D721Med (cell line): ENCODE measurements at regions not wholly inside any gene's neighbourhood (a gene's known extent, or its start where the extent isn't known, plus 50 kb on each side); places are given as distances from the start of the nearest gene placed in this dataset.

Source experiments
- DNase-seq: peaks from one replicate; pipeline ENCODE4 v3.0.0; 2011; ENCODE audit warnings: low spot score; ENCODE audit not compliant: insufficient read length
- FAIRE-seq: peaks from 2 replicates; lab custom pipeline; 2011; peaks lifted over from hg19 to GRCh38; lab: Jason Lieb, UNC
- CTCF ChIP-seq: IDR thresholded peaks from 2 replicates; pipeline ENCODE4 v1.5.1; 2012; ENCODE audit warnings: mild to moderate bottlenecking, control low read depth; ENCODE audit not compliant: insufficient read depth; ENCODE audit errors: missing control alignments

GRCh38 chr20:22100686-22101085, 395.2 kb downstream of the PAX1 start:
- no peak for FAIRE-seq
- DNase-seq: no peak
- TF ChIP-seq CTCF: no peak

- TF ChIP-seq CTCF: no peak
- no peak for FAIRE-seq
- DNase-seq: no peak
Measured at GRCh38 chr20:22099348-22099747, 393.9 kb downstream of the PAX1 start.

- no peak for TF ChIP-seq CTCF
- FAIRE-seq (no peak), DNase-seq (no peak)
Measured at GRCh38 chr20:22098511-22098910, 393.0 kb downstream of the PAX1 start.

- FAIRE-seq: no peak
- no peak for TF ChIP-seq CTCF
- no peak for DNase-seq
Measured at GRCh38 chr20:22093122-22093521, 387.7 kb downstream of the PAX1 start.

GRCh38 chr20:22088882-22089281, 383.4 kb downstream of the PAX1 start:
- FAIRE-seq (no peak), DNase-seq (no peak)
- TF ChIP-seq CTCF: no peak

- DNase-seq: no peak
- no peak for FAIRE-seq
- TF ChIP-seq CTCF: no peak
Measured at GRCh38 chr20:22080985-22081384, 375.5 kb downstream of the PAX1 start.

GRCh38 chr20:22074635-22075034, 369.2 kb downstream of the PAX1 start:
- TF ChIP-seq CTCF: no peak

More at GRCh38 chr20:22074635-22075034, 369.2 kb downstream of the PAX1 start:
- no peak for FAIRE-seq
- no peak for DNase-seq
